GM06990 (cell line): ENCODE measurements at regions not wholly inside any gene's neighbourhood (a gene's known extent, or its start where the extent isn't known, plus 50 kb on each side); places are given as distances from the start of the nearest gene placed in this dataset.

Experiments used
- DNase-seq: peaks from one replicate; pipeline ENCODE4 v3.0.0-alpha.2; 2011; ENCODE audit not compliant: insufficient read length; ENCODE audit errors: extremely low read depth
- H3K27me3 ChIP-seq: replicated peaks from 2 replicates; pipeline ENCODE4 v1.6.0; 2011; ENCODE audit warnings: low read length; ENCODE audit not compliant: control insufficient read depth, insufficient read depth
- H3K36me3 ChIP-seq: 2 replicates; pipeline ENCODE4 v1.5.1; 2011; ENCODE audit warnings: low read length; ENCODE audit not compliant: control insufficient read depth, insufficient read depth
- H3K4me3 ChIP-seq: replicated peaks from 2 replicates; pipeline ENCODE4 v1.5.1; 2011; ENCODE audit warnings: low read depth, mild to moderate bottlenecking, control low read depth, low read length
- TF ChIP-seq, protein P1 (sequence below): IDR thresholded peaks from 2 replicates; pipeline ENCODE4 v1.5.1; 2011; ENCODE audit warnings: low read length, control low read depth, mild to moderate bottlenecking, inconsistent platforms; ENCODE audit not compliant: insufficient read depth, poor library complexity, severe bottlenecking

DNA sequence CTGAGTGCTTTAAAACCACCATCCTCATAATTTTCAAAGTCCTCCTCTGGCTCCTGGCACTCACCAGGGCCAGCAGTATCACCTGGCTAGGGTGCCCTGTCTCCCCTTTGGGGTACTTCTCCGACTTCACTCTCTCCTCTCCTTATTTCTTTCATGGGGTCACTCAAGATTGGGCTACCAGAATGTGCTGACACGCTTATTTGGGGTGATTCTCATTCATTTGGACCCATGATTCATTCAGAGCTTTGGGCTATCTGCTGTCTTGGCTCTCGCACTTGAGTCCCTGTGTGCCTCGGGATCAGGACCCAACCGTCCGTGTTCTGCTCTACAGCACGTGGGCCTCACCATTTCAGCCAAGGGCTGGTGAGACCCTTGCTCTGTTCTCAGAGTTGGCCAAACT lies 70.1 kb upstream of the NEDD4L start:
- no peaks in the 10 kb centered on the region for H3K27me3 ChIP-seq
- no peak overlapping the region for H3K4me3 ChIP-seq
- TF ChIP-seq, protein P1, sequence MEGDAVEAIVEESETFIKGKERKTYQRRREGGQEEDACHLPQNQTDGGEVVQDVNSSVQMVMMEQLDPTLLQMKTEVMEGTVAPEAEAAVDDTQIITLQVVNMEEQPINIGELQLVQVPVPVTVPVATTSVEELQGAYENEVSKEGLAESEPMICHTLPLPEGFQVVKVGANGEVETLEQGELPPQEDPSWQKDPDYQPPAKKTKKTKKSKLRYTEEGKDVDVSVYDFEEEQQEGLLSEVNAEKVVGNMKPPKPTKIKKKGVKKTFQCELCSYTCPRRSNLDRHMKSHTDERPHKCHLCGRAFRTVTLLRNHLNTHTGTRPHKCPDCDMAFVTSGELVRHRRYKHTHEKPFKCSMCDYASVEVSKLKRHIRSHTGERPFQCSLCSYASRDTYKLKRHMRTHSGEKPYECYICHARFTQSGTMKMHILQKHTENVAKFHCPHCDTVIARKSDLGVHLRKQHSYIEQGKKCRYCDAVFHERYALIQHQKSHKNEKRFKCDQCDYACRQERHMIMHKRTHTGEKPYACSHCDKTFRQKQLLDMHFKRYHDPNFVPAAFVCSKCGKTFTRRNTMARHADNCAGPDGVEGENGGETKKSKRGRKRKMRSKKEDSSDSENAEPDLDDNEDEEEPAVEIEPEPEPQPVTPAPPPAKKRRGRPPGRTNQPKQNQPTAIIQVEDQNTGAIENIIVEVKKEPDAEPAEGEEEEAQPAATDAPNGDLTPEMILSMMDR = no peak
- H3K36me3 ChIP-seq = no peaks in the 10 kb centered on the region
- DNase-seq = no peak

DNA sequence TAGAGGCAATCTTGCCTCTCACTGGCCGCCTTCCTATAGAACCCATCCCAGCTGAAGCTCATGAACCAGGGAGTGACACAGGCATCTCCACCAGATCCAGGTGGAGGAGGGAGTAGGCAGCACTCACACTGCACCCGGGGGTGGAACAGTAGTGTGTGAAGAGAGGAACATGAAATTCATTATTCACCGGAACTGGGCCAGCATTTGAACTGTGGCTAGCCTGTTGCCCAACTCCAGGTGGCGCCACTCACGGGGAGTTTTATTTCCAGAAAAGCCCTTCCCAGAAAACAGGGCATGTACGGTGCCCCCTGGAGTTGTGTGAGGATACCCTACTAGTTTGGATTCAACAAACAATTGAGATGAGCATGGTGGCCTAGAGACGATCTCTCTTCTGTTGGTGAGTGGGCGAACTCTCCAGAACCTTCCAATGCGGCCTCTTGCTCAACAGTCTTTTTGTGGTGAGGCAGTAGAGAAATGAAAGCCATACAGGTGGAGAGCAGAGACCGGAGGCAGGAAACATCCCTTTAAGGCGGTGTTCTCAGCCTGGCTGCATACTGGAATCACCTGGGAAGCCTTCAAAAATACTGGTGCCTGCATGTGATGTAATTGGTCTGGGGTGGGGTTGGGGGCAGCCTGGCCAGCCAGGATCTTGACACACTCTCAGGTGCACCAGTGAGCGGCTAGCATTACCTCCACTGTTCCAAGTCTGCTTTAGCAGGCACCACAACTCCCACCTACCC lies 73.5 kb upstream of the NEDD4L start:
- no peak for DNase-seq
- TF ChIP-seq, protein P1 = peak; percentile 44
- Histone ChIP-seq H3K36me3 (no peaks in the 10 kb centered on the region), H3K4me3 (no peak overlapping the region), H3K27me3 (no peaks in the 10 kb centered on the region)

DNA sequence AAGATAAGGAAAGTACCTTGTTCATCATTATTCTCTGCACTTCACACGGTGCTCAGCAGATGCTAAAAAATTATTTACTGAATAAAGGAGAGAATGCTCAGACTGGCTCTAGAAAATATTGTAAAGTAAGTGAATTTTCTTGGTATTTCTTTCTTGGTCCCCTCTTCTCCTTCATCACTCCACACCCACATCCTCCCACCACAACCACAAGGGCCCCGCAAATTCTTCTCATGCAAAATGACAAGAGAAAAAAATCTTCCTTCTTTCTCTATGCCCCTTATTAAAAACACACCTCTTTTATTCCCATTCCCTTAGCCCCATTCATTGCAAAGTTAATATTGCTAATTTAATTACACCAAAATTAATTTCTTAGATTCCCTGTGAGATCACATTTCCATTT lies 74.2 kb upstream of the NEDD4L start:
- Histone ChIP-seq H3K36me3 (no peaks in the 10 kb centered on the region), H3K4me3 (no peak overlapping the region), H3K27me3 (no peaks in the 10 kb centered on the region)
- TF ChIP-seq, protein P1 = no peak
- no peak for DNase-seq

DNA sequence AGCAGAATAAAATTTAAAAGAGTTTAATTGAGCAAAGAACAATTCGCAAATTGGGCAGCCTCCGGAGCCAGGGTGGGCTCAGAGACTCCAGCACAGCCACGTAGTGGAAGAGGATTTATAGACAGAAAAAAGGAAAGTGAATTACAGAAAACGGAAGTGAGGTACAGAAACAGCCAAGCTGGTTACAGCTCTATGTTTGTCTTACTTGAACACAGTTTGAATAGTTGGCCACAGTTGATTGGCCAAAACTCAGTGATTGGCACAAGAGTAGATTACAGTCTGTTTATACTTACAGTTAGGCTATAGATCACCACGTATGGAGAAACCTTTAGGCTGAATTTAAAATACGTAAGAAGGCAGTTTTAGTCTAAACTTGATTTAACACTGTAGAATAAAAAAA lies 78.8 kb upstream of the NEDD4L start:
- H3K27me3 ChIP-seq = no peaks in the 10 kb centered on the region
- TF ChIP-seq, protein P1 = no peak
- no peak overlapping the region for H3K4me3 ChIP-seq
- no peaks in the 10 kb centered on the region for H3K36me3 ChIP-seq
- no peak for DNase-seq

DNA sequence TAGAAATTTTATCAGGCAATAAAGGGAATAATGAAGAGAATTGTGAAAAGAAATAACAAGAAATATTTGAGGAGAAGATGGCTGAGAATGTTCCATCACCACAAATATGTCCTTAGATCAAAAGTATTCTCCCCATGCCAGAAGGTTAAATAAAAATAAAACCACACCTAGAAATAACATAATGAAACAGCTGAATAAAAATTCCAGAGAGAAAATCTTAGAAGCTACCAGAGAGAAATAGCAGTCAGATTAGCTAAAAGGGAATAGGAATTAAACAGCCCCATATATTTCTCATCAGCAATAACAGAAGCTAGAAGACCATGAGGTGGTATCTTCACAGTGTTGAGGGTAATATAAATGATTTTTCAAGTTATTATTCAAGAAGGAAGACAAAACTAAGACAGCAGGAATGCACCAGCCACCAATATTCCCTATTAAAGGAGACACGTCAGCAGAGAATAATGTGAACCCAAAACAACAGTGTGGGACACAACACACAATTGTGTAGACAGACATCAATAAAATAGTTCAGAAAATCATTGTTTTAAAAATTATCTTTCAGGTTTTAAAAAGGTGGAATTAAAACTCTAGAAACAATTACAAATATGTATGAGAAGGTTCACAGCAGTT lies 82.0 kb upstream of the NEDD4L start:
- Histone ChIP-seq H3K4me3 (no peak overlapping the region), H3K27me3 (no peaks in the 10 kb centered on the region), H3K36me3 (no peaks in the 10 kb centered on the region)
- TF ChIP-seq, protein P1 = no peak
- no peak for DNase-seq
